ENCODE measurements at regions not wholly inside any gene's neighbourhood (a gene's known extent, or its start where the extent isn't known, plus 50 kb on each side); places are given as distances from the start of the nearest gene placed in this dataset.

- TF ChIP-seq CTCF (IDR thresholded peaks at IDR 0.05) (no peak), POLR2A (IDR thresholded peaks at IDR 0.05) (no peak)
Observed at GRCh38 chr22:22048318-22048942, 65.8 kb upstream of the TOP3B start.

Data from lower leg skin (tissue), 3 donors.